GM18511 (cell line): ENCODE measurements at regions not wholly inside any gene's neighbourhood (a gene's known extent, or its start where the extent isn't known, plus 50 kb on each side); places are given as distances from the start of the nearest gene placed in this dataset.

ENCODE experiments used
- ATAC-seq: cut with Tn5 transposase; IDR thresholded peaks from one replicate; pipeline ENCODE4 v1.9.1; 2021; ENCODE audit warnings: mild to moderate bottlenecking, moderate library complexity; ENCODE audit not compliant: unreplicated experiment

DNA sequence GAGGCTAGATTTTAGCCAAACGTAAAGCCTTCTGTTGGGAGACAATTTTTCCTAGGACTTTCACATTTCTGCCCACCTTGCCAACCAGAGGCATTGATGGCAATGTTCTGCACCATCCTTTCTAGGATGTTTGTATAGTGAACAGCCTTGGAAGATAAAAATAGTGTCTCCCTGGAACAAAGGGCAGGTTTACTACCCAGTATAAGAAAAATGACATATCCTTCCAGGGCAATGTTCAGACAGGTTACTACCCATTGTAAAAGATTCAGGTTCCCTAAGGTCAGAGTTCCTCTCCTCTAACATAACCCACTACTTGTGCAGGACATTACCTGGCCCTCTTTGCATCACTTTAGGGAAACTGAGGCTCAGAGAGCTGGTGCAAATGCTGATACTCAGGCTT, 248.2 kb upstream of the VEPH1 start:
- ATAC-seq = no peak

DNA sequence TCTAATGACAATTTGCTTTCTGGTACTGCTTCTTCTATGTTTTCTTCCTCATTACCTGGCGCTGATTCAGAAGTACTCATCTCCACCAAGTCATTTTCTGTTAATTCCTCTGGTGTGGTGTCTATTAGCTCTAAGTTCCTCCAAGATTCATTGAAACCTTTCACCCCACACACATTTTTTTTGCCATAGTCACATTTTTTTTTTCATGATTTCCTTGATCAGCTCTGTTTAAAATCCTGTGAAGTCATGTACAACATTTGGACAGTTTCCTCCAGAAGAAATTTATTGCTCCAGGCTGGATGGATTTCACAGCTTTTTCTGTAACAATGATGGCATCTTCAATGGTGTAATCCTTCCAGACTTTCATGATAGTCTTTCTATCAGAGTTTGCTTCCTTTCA, 243.2 kb upstream of the VEPH1 start:
- ATAC-seq = no peak

DNA sequence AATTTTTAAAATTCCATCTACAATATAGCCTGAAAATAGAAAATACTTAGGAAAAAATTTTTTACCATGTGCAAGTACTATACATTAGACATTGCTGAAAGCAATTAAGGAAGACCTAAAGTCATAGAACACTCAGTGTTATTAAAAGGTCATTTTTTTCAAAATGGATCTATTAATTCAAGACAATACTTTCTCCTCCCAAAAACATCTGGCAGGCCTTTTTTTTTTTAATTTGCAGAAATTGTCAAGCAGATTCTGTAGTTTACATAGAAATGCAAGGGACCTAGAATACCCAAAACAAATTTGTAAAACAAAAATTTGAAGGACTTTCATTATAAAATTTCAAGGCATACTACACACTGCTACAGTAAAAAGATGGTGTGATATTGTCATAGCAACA, 238.4 kb upstream of the VEPH1 start:
- ATAC-seq = no peak

DNA sequence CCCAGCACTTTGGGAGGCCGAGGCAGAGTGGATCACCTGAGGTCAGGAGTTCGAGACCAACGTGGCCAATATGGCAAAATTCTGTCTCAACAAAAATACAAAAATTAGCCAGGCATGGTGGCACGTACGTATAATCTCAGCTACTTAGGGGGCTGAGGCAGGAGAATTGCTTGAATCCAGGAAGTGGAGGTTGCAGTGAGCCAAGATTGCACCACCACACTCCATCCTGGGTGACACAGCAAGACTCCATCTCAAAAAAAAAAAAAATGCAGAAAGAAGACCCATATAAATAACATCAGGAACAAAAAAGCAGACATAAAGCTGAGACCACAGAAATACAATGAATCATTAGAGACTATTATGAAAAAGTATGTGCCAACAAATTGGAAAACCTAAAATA, 235.2 kb upstream of the VEPH1 start:
- no peak for ATAC-seq

DNA sequence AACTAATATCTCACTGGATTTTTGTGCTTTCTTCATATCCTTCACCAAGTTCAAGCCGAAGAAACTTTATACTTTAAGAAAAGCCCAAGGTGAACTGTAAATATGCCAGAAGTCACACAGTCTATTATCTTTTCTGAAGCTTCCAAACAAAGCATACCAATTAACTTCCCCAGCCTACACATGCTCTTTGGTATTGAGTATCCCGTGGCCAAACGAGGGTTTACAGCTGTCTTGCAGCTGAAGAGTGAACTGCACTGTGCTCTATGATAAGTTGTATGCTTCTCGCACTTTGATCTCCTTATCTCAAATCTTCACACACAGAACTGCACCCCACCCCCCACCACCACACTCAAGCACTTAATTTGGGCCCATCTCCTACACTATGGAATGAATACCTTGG, 215.6 kb upstream of the VEPH1 start:
- no peak for ATAC-seq

DNA sequence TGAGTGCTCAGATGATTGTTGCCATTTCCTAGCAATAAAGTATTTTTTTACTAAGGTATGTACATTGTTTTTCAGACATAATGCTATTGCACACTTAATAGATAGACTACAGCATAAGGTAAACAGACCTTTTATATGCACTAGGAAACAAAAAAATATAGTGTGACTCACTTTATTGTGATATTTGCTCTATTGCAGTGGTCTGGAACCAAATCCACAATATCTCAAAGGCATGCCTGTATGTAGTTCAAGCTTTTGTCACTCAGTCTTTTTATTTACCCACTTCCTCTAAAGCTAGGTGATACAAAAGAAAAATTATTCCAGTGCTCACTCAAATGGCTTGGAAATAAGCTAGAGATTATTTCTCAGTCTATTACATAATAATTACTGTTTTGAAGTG, 209.9 kb upstream of the VEPH1 start:
- no peak for ATAC-seq

DNA sequence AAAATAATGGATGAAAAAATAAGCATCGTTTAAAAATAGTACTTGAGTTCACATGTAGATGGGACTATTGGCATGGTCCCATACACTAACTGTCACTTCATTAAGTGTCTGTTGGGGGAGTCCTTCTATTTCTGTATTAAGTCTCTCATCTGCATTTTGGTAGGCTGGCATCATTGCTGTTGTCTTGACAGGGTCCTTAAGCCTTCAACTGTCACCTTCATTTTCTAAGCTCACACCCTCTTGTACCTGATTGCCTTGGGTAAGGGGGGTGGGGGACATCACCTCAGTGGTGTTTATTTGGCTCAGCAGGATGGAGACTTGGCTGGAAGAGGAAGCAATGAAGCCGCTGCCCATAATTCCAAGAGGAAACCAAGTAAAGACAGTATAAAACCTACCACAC, 202.0 kb upstream of the VEPH1 start:
- ATAC-seq = no peak

DNA sequence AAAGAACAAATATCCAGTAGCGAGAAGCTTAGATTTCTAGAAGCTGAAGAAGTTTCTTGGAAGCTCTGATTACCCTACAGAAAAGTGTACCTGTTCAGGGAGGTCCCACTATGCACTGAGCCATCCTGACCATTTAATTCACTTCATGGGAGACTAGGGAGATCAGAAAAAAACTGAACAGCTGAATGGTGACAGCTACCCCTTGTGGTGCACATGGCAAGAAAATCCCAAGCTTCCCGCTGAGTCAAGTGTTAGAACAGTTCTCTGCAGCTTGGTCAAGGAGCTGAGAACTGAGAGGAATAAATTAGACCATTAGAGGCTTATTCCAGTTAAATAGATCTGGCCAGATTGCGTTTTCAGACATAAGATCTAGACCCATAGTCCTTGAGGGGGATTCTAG, 197.2 kb upstream of the VEPH1 start:
- no peak for ATAC-seq

DNA sequence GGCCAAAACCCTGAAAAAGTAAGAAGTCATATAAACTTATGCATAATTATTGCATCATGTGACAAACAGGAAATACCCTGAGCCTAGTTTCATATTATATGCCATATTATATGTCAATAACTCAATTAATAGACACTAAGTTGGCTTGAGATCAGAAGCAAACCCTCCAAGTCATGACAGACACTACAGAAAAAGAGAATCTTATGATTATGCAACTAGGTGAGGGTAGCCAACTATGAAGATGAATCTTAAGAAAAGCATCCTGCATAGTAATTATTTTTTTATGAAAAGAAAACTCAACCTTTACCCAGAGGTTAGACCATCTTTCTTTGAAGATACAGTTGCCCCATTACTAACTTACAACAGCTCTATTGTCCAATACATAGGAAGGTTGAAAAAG, 192.4 kb upstream of the VEPH1 start:
- no peak for ATAC-seq

DNA sequence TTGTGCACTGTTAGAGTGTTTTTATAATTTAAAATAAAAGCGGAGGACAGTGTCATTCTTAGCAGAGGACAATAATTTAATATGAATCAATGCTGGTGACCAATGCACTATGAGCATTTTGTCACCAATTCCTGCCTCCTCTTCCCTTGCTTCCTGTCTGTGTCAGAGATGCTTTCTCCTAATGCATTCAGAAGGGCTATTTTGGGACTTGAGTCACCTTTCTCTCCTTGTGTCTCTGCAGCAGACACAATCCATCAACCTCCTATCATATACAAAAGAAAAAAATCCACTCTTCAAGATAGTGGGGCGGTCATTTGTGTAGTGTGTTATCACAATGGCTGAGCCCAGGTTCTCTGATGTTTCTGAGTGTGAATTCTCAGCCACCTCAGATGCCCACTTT, 191.9 kb upstream of the VEPH1 start:
- no peak for ATAC-seq

DNA sequence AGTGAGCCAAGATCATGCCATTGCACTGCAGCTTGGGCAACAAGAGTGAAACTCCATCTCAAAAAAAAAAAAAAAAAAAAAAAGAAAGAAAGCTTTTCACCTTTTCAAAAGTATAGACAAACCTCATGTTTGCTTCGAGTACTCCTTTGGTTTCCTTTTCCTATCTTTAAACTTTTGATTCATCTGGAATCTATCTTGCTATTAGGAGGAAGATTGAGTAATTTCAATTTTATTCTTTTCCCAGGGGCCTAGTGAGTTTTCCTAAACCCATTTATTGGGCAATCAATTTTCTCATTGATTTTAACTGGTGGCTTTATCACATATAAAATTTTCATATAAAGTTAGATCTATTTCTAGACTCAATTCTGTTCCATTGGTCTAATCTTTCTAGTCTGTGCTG, 190.5 kb upstream of the VEPH1 start:
- no peak for ATAC-seq

DNA sequence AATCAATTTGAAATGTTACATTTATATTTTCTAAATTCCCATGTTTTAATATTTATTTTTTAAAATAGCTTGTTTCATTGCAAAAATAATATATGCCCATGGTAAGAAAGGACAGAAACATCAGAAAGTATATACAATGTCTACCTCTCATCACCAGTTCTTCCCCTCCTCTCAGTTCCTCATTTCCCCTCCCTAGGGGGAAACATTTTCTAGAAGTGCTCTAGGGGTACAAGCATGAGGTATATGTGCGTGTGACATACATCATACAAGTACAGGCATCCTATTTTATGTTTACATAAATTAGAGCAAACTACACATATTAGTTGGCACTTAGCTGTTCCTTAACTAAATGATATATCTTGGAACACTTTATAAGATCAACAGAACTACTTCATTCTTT, 189.3 kb upstream of the VEPH1 start:
- ATAC-seq = peak; percentile 75

DNA sequence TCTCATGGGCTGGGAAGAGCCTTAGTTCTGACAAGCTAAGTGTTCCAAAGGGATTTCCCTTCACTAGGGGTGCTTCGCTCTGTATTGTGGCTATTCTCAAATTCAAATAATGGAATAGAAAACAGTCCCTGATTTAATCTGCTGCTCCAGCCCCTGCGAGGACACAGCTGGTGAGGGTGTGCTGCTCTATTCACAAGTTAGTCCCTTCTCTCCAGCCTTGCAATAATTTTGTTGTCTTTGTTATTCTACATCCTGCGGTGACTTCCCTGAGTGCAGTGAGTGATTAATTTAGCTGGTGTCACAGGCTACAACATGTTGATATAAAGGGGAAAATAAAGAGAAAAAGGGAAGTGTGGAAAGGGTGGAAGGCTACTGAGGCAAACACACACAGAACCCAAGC, 180.5 kb upstream of the VEPH1 start:
- ATAC-seq = no peak

DNA sequence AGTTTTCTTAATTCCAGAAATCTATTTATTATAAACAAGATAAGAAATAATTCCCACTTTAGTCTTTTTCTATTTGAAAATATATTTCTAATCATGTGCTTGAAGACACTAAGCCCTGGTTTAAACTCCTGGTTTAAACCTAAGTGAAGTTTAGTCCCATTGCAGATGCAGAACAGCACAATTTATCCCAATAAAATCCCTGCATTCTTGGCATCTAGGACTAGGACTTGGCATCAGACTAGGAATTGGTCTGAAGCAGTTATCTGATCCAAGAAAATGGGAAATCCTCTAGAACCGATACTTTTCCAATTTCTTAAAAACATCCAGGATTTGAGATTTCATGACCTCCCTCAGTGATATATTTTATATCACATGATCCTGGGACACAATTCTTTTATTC, 168.8 kb upstream of the VEPH1 start:
- ATAC-seq = no peak

DNA sequence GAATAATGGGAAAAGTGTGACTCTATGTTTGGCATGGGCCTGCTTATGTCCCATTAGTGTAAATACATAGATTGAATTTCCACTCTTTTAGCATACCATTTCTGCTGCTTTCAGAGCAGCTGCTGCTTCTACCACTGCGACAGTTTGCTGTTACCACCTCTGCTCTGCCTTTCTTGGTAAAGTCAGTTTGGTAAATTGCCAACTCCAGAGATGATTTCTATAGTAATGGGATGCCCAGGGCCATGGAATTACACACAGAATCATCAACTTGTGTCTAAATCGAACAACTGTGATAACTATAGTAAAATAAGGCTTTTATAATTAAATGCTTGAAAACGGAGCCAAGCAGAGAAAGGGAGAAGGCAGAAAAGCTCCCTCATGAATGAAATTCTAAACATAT, 168.4 kb upstream of the VEPH1 start:
- no peak for ATAC-seq

DNA sequence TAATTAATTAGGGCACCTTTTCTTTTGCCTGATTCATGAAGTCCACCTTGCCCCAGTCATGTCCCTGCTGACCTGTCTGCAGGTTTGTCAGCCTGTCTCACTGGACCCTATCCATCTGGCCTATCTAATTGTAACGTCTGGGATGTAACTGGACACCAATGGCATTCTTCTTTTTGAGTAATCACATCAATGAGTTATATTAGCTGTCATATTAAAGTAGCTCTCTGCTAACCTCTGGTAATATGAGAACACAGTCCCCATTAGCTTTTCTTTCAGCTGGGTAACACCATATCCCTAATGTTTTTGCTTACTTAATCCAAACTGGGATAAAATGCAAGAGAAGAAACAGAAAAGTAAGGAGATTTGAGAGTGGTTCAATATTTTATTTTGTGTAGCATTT, 166.2 kb upstream of the VEPH1 start:
- no peak for ATAC-seq

DNA sequence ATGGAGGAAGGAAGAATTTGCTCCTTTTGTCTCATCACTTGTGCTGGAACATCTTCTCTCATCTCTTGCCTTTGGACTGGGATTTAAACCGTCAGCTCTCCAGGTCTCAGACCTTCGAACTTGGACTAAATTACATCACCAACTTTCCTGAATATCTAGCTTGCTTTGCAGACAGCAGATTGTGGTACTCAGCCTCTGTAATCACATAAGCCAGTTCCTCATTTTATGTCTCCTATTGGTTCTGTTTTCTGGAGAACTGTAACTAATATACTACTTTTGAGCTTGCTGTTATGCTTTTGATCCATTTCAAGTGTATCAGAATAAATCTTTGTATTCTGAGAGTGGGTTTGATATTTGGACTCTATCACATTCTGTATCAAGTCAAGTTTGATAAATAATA, 164.3 kb upstream of the VEPH1 start:
- ATAC-seq = no peak

DNA sequence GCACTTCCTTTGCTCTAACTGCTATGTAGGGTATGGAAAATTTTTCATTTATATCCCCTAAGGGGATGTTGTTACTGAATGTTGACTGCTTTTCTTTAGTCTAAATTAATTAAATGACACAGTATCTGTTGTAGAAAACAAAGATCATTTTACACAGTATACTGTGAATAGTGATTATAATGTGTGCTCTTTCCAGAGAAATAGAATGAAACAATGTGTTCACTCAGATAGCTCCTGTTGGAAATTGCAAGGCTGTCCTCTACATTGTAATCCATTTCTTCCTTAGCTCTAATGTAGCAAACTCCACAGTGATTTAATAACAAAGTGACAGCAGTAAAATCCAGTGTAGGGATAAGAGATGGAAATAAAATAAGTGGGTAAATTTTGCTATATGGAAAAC, 159.0 kb upstream of the VEPH1 start:
- no peak for ATAC-seq

DNA sequence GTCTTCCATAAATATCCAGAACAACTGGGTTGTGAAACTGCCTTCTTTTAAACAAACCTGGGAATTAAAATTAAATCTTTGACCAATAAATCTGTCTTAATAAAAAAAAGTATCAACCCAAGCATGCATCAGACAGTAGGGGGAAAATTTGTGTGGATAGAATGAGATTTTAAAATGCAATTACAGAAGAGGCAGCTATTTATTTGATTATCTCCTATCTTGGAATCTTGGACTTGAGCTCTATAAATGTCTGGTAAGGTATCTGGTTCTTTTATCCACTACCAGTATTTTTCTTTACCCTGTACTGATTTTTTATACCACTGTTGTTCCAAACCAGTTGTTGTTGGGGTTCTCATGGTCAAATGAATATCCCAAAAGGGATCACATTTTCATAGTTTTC, 157.6 kb upstream of the VEPH1 start:
- no peak for ATAC-seq

DNA sequence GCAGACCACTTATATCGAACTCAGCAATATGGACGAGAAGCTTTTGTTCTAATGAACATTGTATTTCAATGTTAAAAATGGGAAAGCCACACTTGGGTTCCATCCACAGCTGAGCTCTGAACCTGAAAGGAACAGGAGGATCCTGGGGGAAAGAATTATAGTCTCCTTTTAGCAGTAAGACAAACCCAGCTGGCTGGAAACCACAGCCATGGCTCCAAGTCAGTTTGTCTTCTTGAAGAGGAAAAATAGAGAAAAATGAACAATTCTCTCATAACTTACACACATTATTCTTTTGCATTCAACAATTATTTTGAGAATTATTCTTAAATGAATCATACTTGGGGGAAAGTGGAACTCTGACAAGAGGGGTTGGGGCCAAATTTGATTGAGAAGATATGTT, 149.2 kb upstream of the VEPH1 start:
- ATAC-seq = no peak

DNA sequence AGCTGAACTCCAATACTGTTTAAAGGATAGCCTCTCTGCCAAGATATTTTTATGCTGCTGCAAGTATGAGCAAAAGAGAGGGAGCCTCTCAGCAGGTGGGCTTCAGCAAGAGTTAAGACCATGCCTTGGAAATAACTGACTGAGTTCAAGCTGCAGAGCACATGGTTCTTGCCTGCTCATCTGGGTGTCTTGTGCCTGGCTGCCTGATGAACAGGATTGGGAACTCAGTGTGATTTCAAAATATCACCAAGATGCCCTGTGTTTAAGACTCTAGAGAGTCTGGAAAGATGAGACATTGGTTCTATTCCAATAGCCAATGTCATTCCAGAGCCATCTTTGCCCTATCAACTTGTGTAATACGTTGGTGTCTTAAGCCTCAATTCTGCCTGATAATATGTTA, 147.5 kb upstream of the VEPH1 start:
- no peak for ATAC-seq

DNA sequence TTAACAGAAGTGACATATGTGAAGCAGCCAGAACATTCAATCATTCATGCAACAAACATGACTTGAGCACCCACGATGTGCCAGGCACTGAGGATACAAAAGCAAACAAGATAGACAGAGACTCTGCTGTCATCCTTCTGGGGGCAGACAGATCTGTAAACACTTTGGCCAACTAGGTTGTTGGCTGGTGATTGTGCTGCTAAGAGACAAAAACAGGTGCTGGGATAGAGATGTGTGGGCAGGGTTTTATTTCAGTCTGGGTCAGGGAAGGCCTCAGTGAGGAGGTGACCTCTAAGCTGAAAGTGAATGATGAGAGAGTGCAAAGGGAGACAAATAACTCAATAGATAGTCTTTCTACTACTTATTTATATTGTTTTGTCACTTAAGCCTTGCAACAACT, 147.0 kb upstream of the VEPH1 start:
- no peak for ATAC-seq

DNA sequence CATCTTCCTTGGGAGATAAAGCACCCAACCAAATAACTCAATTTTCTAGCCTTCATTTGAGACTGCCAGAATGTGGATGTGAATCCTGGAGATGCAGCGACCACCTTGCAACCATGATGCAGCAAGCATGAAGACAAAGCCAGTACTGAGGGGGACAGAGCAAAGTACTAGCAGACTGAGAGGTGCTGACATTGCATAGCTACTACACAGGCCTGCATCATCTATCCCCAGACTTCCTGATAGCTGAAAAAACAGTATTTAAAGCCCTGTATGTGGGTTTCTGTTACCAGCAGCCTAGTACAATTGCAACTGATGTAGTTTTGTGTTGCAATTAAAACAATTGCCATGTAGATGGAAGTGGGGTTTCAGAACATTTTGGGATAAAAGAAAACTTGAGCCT, 146.3 kb upstream of the VEPH1 start:
- ATAC-seq = no peak

DNA sequence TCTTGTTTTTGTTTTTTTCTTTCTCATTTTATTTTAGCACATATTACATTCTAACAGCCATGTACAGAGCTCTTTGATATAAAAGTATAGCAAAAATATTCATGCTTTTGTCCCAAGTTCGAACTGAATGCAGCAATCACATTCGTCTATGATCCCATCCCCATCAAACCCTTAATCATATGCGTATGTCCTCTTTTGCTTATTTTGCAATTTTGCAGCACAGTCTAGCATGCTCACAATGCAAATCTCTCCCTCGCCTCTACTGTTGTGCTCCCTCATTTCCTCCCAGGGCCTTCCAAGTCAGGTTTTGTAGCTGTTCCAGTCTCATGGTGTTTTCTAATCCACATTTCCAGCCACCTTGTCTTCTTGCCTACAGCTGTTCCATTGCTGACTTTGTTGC, 144.6 kb upstream of the VEPH1 start:
- no peak for ATAC-seq
